IPS-20b (cell line): ENCODE measurements at regions not wholly inside any gene's neighbourhood (a gene's known extent, or its start where the extent isn't known, plus 50 kb on each side); places are given as distances from the start of the nearest gene placed in this dataset.

Experiments used
- H3K27ac ChIP-seq: one replicate; pipeline ENCODE4 v1.5.1; 2013; ENCODE audit warnings: low read length
- H3K27me3 ChIP-seq: 2 replicates; pipeline ENCODE4 v1.6.1; 2013; ENCODE audit warnings: mild to moderate bottlenecking, low read length, inconsistent platforms; ENCODE audit not compliant: insufficient read depth
- H3K36me3 ChIP-seq: 2 replicates; pipeline ENCODE4 v1.6.1; 2013; ENCODE audit warnings: low read depth, mild to moderate bottlenecking, inconsistent platforms, low read length, moderate library complexity; ENCODE audit not compliant: insufficient read depth
- H3K4me1 ChIP-seq: 2 replicates; pipeline ENCODE4 v1.6.1; 2013; ENCODE audit warnings: mild to moderate bottlenecking, control low read depth, inconsistent platforms, low read length, moderate library complexity; ENCODE audit not compliant: insufficient read depth
- H3K4me3 ChIP-seq: 2 replicates; pipeline ENCODE4 v1.5.1; 2013; ENCODE audit warnings: mild to moderate bottlenecking, low read length, inconsistent platforms
- H3K9ac ChIP-seq: 2 replicates; pipeline ENCODE4 v1.6.1; 2013; ENCODE audit warnings: low read depth, mild to moderate bottlenecking, inconsistent platforms, low read length, moderate library complexity
- H3K9me3 ChIP-seq: 2 replicates; pipeline ENCODE4 v1.6.1; 2013; ENCODE audit warnings: mild to moderate bottlenecking, low read depth, low read length, inconsistent platforms; ENCODE audit not compliant: insufficient read depth

GRCh38 chr5:129406440-129406839 is 53.7 kb upstream of the ADAMTS19 start:
- Histone ChIP-seq H3K4me3 (no peak overlapping the region), H3K27ac (no peak overlapping the region), H3K36me3 (no peaks in the 10 kb centered on the region), H3K9ac (no peak overlapping the region), H3K9me3 (no peaks in the 10 kb centered on the region), H3K4me1 (peaks cover 16% of the 10 kb centered on the region; the same call in 1 of the 2 replicates), H3K27me3 (no peaks in the 10 kb centered on the region)
